Activated CD4-positive, alpha-beta T cell treated with anti-CD3 and anti-CD28 coated beads for 36 hours (primary cell): ENCODE measurements at regions not wholly inside any gene's neighbourhood (a gene's known extent, or its start where the extent isn't known, plus 50 kb on each side); places are given as distances from the start of the nearest gene placed in this dataset.

Source experiments
- ATAC-seq: fragments of 200-7000 bp; cut with Tn5 transposase; one replicate; pipeline ENCODE4 v1.10.0; 2021; ENCODE audit warnings: mild to moderate bottlenecking, moderate library complexity
- CTCF ChIA-PET: fragments of 350-600 bp; sonication (Branson Sonifier 250); formaldehyde crosslinking; loops from one replicate; lab custom pipeline; 2021; ENCODE audit warnings: antibody characterized with exemption; lab: Charles Lee
- POLR2A ChIA-PET: fragments of 350-600 bp; sonication (Branson Sonifier 250); formaldehyde crosslinking; loops from one replicate; lab custom pipeline; 2021; ENCODE audit warnings: antibody characterized with exemption, inconsistent platforms; lab: Charles Lee
- DNase-seq: peaks from one replicate; pipeline ENCODE4 v3.0.0-alpha.2; 2020
- H3K27ac Mint-ChIP-seq: one replicate; pipeline ENCODE4 v1.8.0; 2021; ENCODE audit warnings: mixed read lengths
- H3K27me3 Mint-ChIP-seq: one replicate; pipeline ENCODE4 v1.8.0; 2021; ENCODE audit warnings: mixed read lengths
- H3K36me3 Mint-ChIP-seq: one replicate; pipeline ENCODE4 v1.8.0; 2021; ENCODE audit warnings: low read depth, mixed read lengths
- H3K4me1 Mint-ChIP-seq: one replicate; pipeline ENCODE4 v1.8.0; 2021; ENCODE audit warnings: mixed read lengths
- H3K4me3 Mint-ChIP-seq: one replicate; pipeline ENCODE4 v1.8.0; 2021; ENCODE audit warnings: mild to moderate bottlenecking, moderate library complexity, mixed read lengths
- H3K9me3 Mint-ChIP-seq: one replicate; pipeline ENCODE4 v1.8.0; 2021; ENCODE audit warnings: low read depth, mixed read lengths
- intact Hi-C, 2 experiments: fragments of 100-400 bp; cut with DNase I in 1 of 2; cut with micrococcal nuclease in 1 of 2; formaldehyde crosslinking; loops; one replicate each; pipeline versions ENCODE4 v1.14.2 to v1.15.1; 2022 to 2024; cut with DNase I, micrococcal nuclease

DNA sequence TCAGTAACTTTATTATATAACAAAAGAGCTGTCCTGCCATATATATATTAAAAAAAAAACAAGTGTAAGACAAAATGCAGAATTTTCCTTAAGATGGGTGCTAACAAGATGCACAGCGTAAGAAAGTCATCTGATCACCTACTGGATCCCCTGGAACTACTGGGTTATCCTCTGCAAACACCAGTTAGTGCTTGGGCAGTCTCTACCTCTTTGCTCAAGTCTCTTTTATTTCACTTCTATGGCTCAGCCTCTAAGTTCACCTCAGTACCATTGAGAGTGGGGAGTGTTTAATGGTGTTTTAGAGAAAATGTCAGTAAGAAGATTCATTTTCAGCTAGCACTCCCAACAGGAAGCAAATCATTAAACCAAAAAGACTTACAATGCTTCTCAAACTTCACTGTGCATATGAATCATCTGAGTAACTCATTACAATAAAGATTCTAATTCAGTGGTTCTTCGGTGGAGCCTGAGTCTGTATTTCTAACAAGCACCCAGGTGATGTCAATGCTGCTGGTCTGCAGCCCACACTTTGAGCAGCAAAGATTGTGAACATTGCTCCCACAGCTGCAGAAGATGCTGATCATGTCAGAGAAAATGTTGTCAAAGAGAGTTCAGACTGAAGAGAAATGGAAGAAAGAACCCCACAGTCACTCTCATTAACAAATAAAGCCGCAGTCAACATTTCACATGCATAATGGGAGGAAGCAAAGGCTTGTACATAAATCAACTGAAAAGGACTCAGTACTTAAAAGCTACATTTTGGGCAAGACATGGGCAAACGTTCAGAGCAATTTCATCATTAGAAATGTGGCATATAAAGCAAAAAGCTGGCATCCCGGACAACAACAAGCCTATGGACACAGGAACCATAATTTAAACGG lies 227.1 kb upstream of the ATP11B start:
- Mint-ChIP-seq H3K4me1 (no peaks in the 10 kb centered on the region), H3K36me3 (no peaks in the 10 kb centered on the region), H3K27me3 (peaks cover 7% of the 10 kb centered on the region), H3K9me3 (no peaks in the 10 kb centered on the region), H3K27ac (no peak overlapping the region), H3K4me3 (no peak overlapping the region)
- CTCF ChIA-PET, result no interaction called here
- POLR2A ChIA-PET, result interaction anchor here (0.6 kb wide), 1 partner anchor 722 kb away, joined by 3 read pairs; no protein-coding TSS in a partner anchor
- intact Hi-C loops, result no loop called here
- DNase-seq (no peak), ATAC-seq (no peak)

DNA sequence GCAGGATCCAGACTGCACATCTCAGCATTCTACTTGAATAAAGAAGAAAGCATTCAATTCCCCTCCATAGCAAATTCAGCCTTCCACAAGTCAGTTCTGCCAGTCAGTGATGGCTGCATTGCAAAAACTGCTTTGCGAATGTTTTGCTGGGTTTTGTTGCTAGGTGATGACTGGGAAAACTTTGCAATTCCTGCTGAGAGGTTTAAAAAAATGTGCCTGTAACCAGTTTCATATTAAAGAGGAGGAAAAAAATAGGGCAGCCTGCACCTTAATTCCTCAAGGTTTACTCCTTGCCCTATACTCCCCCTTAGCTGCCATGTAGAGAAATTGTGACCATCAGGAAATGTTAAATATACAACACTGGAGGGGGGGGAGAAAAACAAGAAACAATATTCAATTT lies 225.6 kb upstream of the ATP11B start:
- POLR2A ChIA-PET, result no interaction called here
- CTCF ChIA-PET, result interaction anchor here (0.5 kb wide), 1 partner anchor 85 kb away, joined by 3 read pairs; no protein-coding TSS in a partner anchor
- intact Hi-C loops, result no loop called here

GRCh38 chr3:182568261-182568660 lies 225.0 kb upstream of the ATP11B start:
- no peak overlapping the region for H3K4me3 Mint-ChIP-seq
- CTCF ChIA-PET, result no interaction called here
- intact Hi-C loops, result no loop called here

More for the DNA sequence above, 225.6 kb upstream of the ATP11B start:
- Mint-ChIP-seq H3K36me3 (no peaks in the 10 kb centered on the region), H3K4me3 (no peak overlapping the region), H3K4me1 (no peaks in the 10 kb centered on the region), H3K9me3 (no peaks in the 10 kb centered on the region), H3K27me3 (peaks cover 3% of the 10 kb centered on the region), H3K27ac (no peak overlapping the region)
- ATAC-seq, result no peak
- no peak for DNase-seq

DNA sequence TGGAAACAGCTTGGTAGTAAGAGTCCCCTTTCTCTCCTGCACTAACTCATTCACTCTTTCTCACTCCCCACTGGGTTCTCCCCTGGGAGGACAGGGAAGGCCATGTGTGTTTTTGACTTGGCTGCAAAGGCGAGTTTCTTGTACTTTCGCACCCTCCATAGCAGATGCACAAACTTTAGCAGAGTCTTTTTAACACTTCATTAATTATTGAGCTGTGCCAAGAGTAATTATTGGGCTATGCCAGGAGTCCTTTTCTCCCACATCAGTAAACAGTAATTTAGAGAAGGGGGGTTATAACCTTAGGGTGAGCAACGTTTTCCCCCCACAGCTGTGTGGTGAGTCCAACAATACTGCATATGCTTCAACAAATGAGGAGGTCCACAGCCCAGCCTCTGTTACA lies 224.4 kb upstream of the ATP11B start:
- Mint-ChIP-seq H3K4me3 (no peak overlapping the region), H3K36me3 (no peaks in the 10 kb centered on the region), H3K27me3 (peaks cover 2% of the 10 kb centered on the region), H3K27ac (no peak overlapping the region), H3K9me3 (peaks cover 7% of the 10 kb centered on the region), H3K4me1 (no peaks in the 10 kb centered on the region)
- intact Hi-C loops, result no loop called here
- ChIA-PET CTCF (interaction anchor here (0.6 kb wide), 1 partner anchor 32 kb away, joined by 3 read pairs; no protein-coding TSS in a partner anchor), POLR2A (no interaction called here)
- DNase-seq, result no peak
- no peak for ATAC-seq

More at GRCh38 chr3:182568261-182568660, 225.0 kb upstream of the ATP11B start:
- ATAC-seq, result no peak
- H3K36me3 Mint-ChIP-seq, result no peaks in the 10 kb centered on the region
- H3K27ac Mint-ChIP-seq, result no peak overlapping the region
- H3K27me3 Mint-ChIP-seq, result peaks cover 2% of the 10 kb centered on the region
- POLR2A ChIA-PET, result no interaction called here
- H3K9me3 Mint-ChIP-seq, result peaks cover 2% of the 10 kb centered on the region
- H3K4me1 Mint-ChIP-seq, result no peaks in the 10 kb centered on the region
- DNase-seq, result no peak

DNA sequence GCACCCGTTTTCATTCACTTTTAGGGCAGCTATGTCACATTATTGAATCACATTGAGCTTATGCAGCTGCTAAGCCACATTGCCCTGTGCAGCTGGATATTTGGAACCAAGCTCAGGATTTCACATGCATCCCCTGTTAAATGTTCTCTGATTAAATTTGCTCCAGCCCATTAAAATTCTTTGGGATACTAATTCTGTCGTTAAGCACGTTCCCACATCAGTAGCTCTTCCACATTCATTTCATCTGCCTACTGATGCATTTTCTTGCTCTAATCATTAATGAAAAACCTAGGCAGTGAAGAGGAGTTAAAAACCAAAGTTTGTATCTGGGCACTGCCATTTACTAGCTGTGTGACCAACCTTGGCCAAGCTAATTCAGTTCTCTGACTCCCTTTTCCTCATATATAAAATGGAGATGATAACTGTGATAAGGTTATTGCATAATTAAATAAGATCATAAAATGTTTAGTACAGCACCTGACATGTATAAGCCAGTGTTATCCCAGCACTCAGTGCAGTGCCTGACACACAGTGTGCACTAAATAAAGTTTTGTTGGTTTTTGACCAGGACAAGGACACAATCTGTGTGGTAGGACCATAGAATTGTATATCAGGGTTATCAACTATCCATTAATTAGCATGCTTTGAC lies 222.2 kb upstream of the ATP11B start:
- CTCF ChIA-PET, result interaction anchor here (0.8 kb wide), 1 partner anchor 29 kb away, joined by 3 read pairs; no protein-coding TSS in a partner anchor
- ATAC-seq (no peak), DNase-seq (no peak)
- POLR2A ChIA-PET, result no interaction called here
- no peak overlapping the region for H3K4me3 Mint-ChIP-seq
- H3K4me1 Mint-ChIP-seq, result peaks cover 3% of the 10 kb centered on the region
- H3K27me3 Mint-ChIP-seq, result no peaks in the 10 kb centered on the region
- intact Hi-C loops, result no loop called here
- H3K36me3 Mint-ChIP-seq, result no peaks in the 10 kb centered on the region
- H3K9me3 Mint-ChIP-seq, result peaks cover 11% of the 10 kb centered on the region
- no peak overlapping the region for H3K27ac Mint-ChIP-seq

- H3K27me3 Mint-ChIP-seq, result no peaks in the 10 kb centered on the region
- H3K27ac Mint-ChIP-seq, result no peak overlapping the region
- no peak overlapping the region for H3K4me3 Mint-ChIP-seq
- no peak for DNase-seq
- H3K4me1 Mint-ChIP-seq, result peaks cover 3% of the 10 kb centered on the region
- POLR2A ChIA-PET, result no interaction called here
- H3K36me3 Mint-ChIP-seq, result no peaks in the 10 kb centered on the region
- H3K9me3 Mint-ChIP-seq, result peaks cover 11% of the 10 kb centered on the region
- CTCF ChIA-PET, result no interaction called here
- intact Hi-C loops, result no loop called here
- ATAC-seq, result no peak
These were observed 217.4 kb upstream of the ATP11B start for GRCh38 chr3:182575941-182576340.

GRCh38 chr3:182583545-182583944 lies 209.8 kb upstream of the ATP11B start:
- no peak for ATAC-seq
- H3K27me3 Mint-ChIP-seq, result peaks cover 7% of the 10 kb centered on the region
- CTCF ChIA-PET, result interaction anchor here (0.7 kb wide), 1 partner anchor 100 kb away, joined by 3 read pairs; no protein-coding TSS in a partner anchor
- no peaks in the 10 kb centered on the region for H3K9me3 Mint-ChIP-seq
- intact Hi-C loops, result no loop called here
- no peaks in the 10 kb centered on the region for H3K4me1 Mint-ChIP-seq
- POLR2A ChIA-PET, result no interaction called here
- no peak overlapping the region for H3K4me3 Mint-ChIP-seq
- H3K27ac Mint-ChIP-seq, result no peak overlapping the region
- no peaks in the 10 kb centered on the region for H3K36me3 Mint-ChIP-seq
- DNase-seq, result no peak

DNA sequence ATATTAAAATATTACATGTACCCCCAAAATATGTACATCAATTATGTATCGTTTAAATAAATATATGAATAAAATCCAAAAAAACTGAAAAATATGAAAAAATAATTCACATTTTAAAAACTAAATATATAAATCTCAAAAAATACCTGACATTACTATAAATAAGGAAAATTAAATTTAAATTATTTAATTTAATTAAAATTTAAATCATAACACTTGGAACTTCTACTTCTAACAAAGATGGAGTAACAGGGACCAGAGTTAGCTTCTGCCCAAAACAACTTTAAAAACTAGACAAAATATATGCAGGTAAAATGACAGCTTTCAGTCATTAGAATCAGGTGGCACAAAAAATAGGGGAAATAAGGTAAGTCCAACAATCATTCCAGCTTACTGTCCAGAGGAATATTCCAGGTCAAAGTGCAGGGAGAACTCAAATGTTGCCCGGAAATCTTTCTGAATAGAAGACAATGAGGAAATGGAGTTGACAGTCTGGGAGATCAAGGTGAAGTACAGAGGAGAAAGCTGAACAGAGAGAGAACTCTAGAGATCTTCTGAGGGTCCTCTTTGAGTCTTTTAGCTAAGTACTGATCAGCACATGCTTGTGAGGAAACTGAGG lies 207.7 kb upstream of the ATP11B start:
- H3K9me3 Mint-ChIP-seq, result peaks cover 3% of the 10 kb centered on the region
- H3K4me3 Mint-ChIP-seq, result no peak overlapping the region
- no peak overlapping the region for H3K27ac Mint-ChIP-seq
- intact Hi-C loops, result no loop called here
- H3K36me3 Mint-ChIP-seq, result no peaks in the 10 kb centered on the region
- DNase-seq (no peak), ATAC-seq (no peak)
- ChIA-PET POLR2A (no interaction called here), CTCF (no interaction called here)
- no peaks in the 10 kb centered on the region for H3K4me1 Mint-ChIP-seq
- peaks cover 7% of the 10 kb centered on the region for H3K27me3 Mint-ChIP-seq

GRCh38 chr3:182592747-182593146 lies 200.6 kb upstream of the ATP11B start:
- no peaks in the 10 kb centered on the region for H3K4me1 Mint-ChIP-seq
- ATAC-seq (no peak), DNase-seq (no peak)
- H3K27ac Mint-ChIP-seq, result no peak overlapping the region
- no peaks in the 10 kb centered on the region for H3K36me3 Mint-ChIP-seq
- POLR2A ChIA-PET, result no interaction called here
- intact Hi-C loops, result no loop called here
- peaks cover 3% of the 10 kb centered on the region for H3K9me3 Mint-ChIP-seq
- H3K27me3 Mint-ChIP-seq, result no peaks in the 10 kb centered on the region
- no peak overlapping the region for H3K4me3 Mint-ChIP-seq
- CTCF ChIA-PET, result no interaction called here

GRCh38 chr3:182596676-182597410 lies 196.5 kb upstream of the ATP11B start:
- Mint-ChIP-seq H3K4me3 (no peak overlapping the region), H3K9me3 (no peaks in the 10 kb centered on the region), H3K36me3 (no peaks in the 10 kb centered on the region), H3K27me3 (no peaks in the 10 kb centered on the region), H3K27ac (no peak overlapping the region), H3K4me1 (no peaks in the 10 kb centered on the region)
- CTCF ChIA-PET, result interaction anchor here (0.7 to 1.0 kb wide), 3 partner anchors 8 to 87 kb away, joined by 3 read pairs; no protein-coding TSS in a partner anchor
- POLR2A ChIA-PET, result no interaction called here
- intact Hi-C loops, result no loop called here
- DNase-seq, result no peak
- no peak for ATAC-seq

- POLR2A ChIA-PET, result no interaction called here
- peaks cover 2% of the 10 kb centered on the region for H3K27me3 Mint-ChIP-seq
- no peak for DNase-seq
- H3K27ac Mint-ChIP-seq, result no peak overlapping the region
- no peaks in the 10 kb centered on the region for H3K36me3 Mint-ChIP-seq
- CTCF ChIA-PET, result no interaction called here
- H3K4me1 Mint-ChIP-seq, result no peaks in the 10 kb centered on the region
- H3K4me3 Mint-ChIP-seq, result no peak overlapping the region
- ATAC-seq, result no peak
- H3K9me3 Mint-ChIP-seq, result no peaks in the 10 kb centered on the region
- intact Hi-C loops, result no loop called here
These were observed 195.7 kb upstream of the ATP11B start for GRCh38 chr3:182597621-182598041.
